Activated T-cell treated with anti-CD3 and anti-CD28 coated beads, Interleukin-2, amount 50 U/mL, for 24 hours (primary cell): ENCODE measurements at regions not wholly inside any gene's neighbourhood (a gene's known extent, or its start where the extent isn't known, plus 50 kb on each side); places are given as distances from the start of the nearest gene placed in this dataset.

Source experiments
- DNase-seq: peaks from one replicate; pipeline ENCODE4 v3.0.0-alpha.2; 2020
- H3K27ac Mint-ChIP-seq: 2 replicates; pipeline ENCODE4 v1.8.0; 2020; ENCODE audit warnings: mild to moderate bottlenecking, mixed read lengths
- H3K27me3 Mint-ChIP-seq: 2 replicates; pipeline ENCODE4 v1.8.0; 2020; ENCODE audit warnings: mixed read lengths
- H3K36me3 Mint-ChIP-seq: 2 replicates; pipeline ENCODE4 v1.8.0; 2020; ENCODE audit warnings: low read depth, mixed read lengths
- H3K4me1 Mint-ChIP-seq: 2 replicates; pipeline ENCODE4 v1.8.0; 2020; ENCODE audit warnings: low read depth, mixed read lengths
- H3K4me3 Mint-ChIP-seq: 2 replicates; pipeline ENCODE4 v1.8.0; 2020; ENCODE audit warnings: mild to moderate bottlenecking, moderate library complexity, mixed read lengths
- H3K9me3 Mint-ChIP-seq: 2 replicates; pipeline ENCODE4 v1.8.0; 2020; ENCODE audit warnings: mixed read lengths

- Mint-ChIP-seq H3K36me3 (no peaks in the 10 kb centered on the region), H3K27ac (no peak overlapping the region), H3K4me3 (no peak overlapping the region), H3K27me3 (no peaks in the 10 kb centered on the region), H3K9me3 (peaks cover 11% of the 10 kb centered on the region), H3K4me1 (no peaks in the 10 kb centered on the region)
- DNase-seq, result no peak
Measured at GRCh38 chr18:41227993-41228392, 727.0 kb upstream of the PIK3C3 start.

- Mint-ChIP-seq H3K27me3 (no peaks in the 10 kb centered on the region), H3K4me3 (no peak overlapping the region), H3K4me1 (no peaks in the 10 kb centered on the region), H3K27ac (no peak overlapping the region), H3K36me3 (no peaks in the 10 kb centered on the region), H3K9me3 (peaks cover 20% of the 10 kb centered on the region)
- no peak for DNase-seq
Measured at GRCh38 chr18:41226911-41227310, 728.1 kb upstream of the PIK3C3 start.

GRCh38 chr18:41226186-41226585 lies 728.8 kb upstream of the PIK3C3 start:
- Mint-ChIP-seq H3K36me3 (no peaks in the 10 kb centered on the region), H3K4me3 (no peak overlapping the region), H3K9me3 (peaks cover 20% of the 10 kb centered on the region), H3K27ac (no peak overlapping the region), H3K4me1 (no peaks in the 10 kb centered on the region), H3K27me3 (no peaks in the 10 kb centered on the region)
- no peak for DNase-seq

DNA sequence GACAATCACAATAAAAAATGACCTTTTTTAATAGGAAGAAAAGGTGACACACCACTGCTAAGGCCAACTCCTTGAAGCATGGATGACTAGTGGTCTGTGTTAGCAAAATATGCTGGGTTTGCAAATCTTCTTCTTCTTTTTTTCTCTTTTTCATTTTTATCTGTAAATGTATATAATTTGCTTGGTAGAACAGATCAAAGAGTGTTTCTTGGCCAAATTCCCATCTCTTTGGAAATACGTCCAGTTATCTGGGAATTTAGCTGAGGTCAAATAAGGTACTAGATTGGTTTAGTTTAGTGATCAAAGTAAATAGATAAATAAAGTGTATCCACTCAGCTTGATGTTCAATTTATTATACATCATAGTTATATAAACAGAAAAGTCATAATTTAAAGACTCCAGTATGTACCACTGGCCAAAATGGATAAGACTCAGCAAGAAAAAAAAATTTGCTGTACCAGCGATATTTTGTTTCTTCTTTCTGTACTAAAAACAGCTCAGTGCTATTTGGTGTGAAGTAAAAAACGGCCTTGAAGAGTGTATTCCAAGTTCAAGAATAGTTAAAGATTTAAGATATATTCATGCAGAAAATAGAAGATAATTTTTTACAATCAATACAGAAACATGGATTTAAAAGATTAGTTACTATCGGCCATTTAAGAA lies 738.6 kb upstream of the PIK3C3 start:
- DNase-seq, result no peak
- Mint-ChIP-seq H3K27me3 (no peaks in the 10 kb centered on the region), H3K4me1 (no peaks in the 10 kb centered on the region), H3K27ac (no peak overlapping the region), H3K36me3 (no peaks in the 10 kb centered on the region), H3K9me3 (peaks cover 13% of the 10 kb centered on the region), H3K4me3 (no peak overlapping the region)

DNA sequence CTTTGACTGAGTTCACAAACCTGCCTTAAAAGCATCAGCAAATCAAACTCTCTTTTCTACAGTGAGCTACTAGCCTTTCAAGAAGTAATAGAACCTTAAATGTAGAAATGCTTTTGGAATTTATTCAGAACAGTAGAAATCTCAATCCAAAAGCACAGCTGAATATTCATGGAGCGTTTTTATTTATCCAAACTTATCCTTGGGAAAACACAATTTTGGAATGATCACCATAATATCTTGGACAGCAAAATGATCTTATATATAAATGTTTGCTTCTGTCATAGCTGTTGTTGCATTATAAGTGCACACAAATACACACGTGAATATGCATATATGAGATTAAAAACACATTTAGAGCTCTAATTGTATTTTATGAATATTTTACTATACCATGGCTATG lies 747.3 kb upstream of the PIK3C3 start:
- Mint-ChIP-seq H3K27ac (no peak overlapping the region), H3K4me1 (no peaks in the 10 kb centered on the region), H3K4me3 (no peak overlapping the region), H3K36me3 (no peaks in the 10 kb centered on the region), H3K27me3 (no peaks in the 10 kb centered on the region), H3K9me3 (peaks cover 17% of the 10 kb centered on the region)
- DNase-seq, result no peak

DNA sequence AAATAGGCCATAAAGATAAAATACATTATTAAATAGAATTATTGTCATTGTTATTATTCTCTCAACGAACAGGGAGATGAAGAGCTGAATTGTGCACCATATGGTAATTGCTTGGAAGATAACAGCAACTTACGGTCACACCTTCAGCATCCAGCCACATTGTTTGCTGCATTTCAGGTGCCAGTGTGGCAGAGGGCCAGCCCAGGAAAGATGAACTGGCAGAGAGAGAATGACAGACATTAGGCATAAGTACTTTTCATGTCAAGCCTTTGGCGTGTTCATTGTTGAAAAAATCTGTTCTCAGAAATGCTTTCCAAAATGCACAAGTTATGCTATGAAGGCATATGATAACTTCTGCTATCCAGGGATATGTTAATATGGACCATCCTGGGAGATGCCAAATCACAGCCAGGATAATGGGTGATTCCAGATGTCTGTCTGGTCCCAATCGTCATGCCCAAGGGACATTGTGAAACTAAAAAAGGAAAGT lies 748.6 kb upstream of the PIK3C3 start:
- no peaks in the 10 kb centered on the region for H3K27me3 Mint-ChIP-seq

DNA sequence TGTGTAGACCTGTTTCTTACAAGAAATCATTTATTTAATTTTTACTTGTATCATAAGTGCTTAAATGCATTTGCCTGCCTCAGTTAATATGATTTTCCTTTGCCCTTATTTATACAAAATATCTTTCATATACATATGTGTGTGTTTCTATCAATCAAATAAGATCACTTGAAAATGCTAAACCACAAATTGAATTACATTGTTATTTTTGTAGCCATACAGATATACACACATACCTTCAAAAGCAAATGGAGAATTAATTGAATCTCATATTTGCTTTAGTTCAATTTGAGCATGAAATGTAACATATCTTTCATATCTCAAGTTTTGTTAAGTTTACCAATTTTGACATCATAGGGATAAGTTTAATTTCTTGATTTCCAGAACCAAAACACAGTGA lies 755.8 kb upstream of the PIK3C3 start:
- no peak for DNase-seq
- Mint-ChIP-seq H3K27ac (no peak overlapping the region), H3K4me3 (no peak overlapping the region), H3K36me3 (no peaks in the 10 kb centered on the region), H3K9me3 (peaks cover 10% of the 10 kb centered on the region), H3K4me1 (no peaks in the 10 kb centered on the region), H3K27me3 (no peaks in the 10 kb centered on the region)

More for the DNA sequence above, 748.6 kb upstream of the PIK3C3 start:
- no peaks in the 10 kb centered on the region for H3K36me3 Mint-ChIP-seq
- H3K4me3 Mint-ChIP-seq, result no peak overlapping the region
- no peak overlapping the region for H3K27ac Mint-ChIP-seq
- no peaks in the 10 kb centered on the region for H3K4me1 Mint-ChIP-seq
- H3K9me3 Mint-ChIP-seq, result peaks cover 12% of the 10 kb centered on the region
- no peak for DNase-seq

DNA sequence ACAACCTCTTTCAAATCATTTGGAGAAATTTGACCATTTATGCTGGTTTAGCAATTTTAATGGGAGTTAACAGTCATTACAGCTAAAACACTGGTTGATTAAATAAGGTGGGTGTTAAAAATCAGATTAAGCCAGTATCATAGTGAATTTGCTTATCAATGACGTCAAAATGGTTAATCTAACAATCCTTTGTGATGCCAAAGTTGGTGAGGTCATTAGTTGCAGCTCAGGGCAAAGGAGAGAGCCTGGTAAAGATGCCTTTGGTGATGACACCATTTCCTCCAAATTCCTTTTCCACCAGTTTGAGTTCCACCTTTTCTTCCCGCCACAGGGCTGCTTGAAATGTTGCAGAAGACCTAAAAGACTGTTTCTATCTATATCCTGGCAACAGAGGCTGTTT lies 757.1 kb upstream of the PIK3C3 start:
- no peak overlapping the region for H3K27ac Mint-ChIP-seq
- no peak overlapping the region for H3K4me3 Mint-ChIP-seq
- no peaks in the 10 kb centered on the region for H3K27me3 Mint-ChIP-seq
- H3K4me1 Mint-ChIP-seq, result no peaks in the 10 kb centered on the region
- no peak for DNase-seq
- no peaks in the 10 kb centered on the region for H3K36me3 Mint-ChIP-seq
- peaks cover 13% of the 10 kb centered on the region for H3K9me3 Mint-ChIP-seq

- no peak overlapping the region for H3K27ac Mint-ChIP-seq
- H3K4me1 Mint-ChIP-seq, result no peaks in the 10 kb centered on the region
- no peaks in the 10 kb centered on the region for H3K27me3 Mint-ChIP-seq
- DNase-seq, result no peak
- H3K4me3 Mint-ChIP-seq, result no peak overlapping the region
- peaks cover 3% of the 10 kb centered on the region for H3K9me3 Mint-ChIP-seq
- H3K36me3 Mint-ChIP-seq, result no peaks in the 10 kb centered on the region
Measured at GRCh38 chr18:41170346-41170745, 784.7 kb upstream of the PIK3C3 start.

- Mint-ChIP-seq H3K9me3 (peaks cover 12% of the 10 kb centered on the region), H3K27ac (no peak overlapping the region), H3K27me3 (no peaks in the 10 kb centered on the region), H3K4me1 (no peaks in the 10 kb centered on the region), H3K4me3 (no peak overlapping the region), H3K36me3 (no peaks in the 10 kb centered on the region)
- DNase-seq, result no peak
Measured at GRCh38 chr18:41165625-41166024, 789.4 kb upstream of the PIK3C3 start.

DNA sequence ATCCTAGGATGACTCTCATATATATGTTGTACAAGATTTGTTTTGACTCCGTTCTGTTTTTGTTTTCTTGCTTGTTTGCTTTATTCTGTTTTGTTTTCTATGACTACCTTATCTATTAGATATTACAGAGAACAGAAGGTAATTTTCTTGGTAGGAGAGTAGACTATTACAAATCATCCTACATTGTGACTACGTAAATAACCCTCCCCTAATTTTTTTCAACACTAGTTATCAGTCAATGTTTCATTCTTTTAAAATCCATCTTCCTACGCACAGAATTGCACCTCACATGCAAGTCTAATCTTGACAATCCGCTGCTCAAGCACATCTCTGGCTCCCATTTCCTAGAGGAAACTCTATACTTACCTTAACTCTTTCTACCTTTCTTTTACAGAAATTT lies 792.3 kb upstream of the PIK3C3 start:
- H3K36me3 Mint-ChIP-seq, result no peaks in the 10 kb centered on the region
- no peaks in the 10 kb centered on the region for H3K27me3 Mint-ChIP-seq
- peaks cover 12% of the 10 kb centered on the region for H3K9me3 Mint-ChIP-seq
- no peak overlapping the region for H3K4me3 Mint-ChIP-seq
- H3K4me1 Mint-ChIP-seq, result no peaks in the 10 kb centered on the region
- no peak overlapping the region for H3K27ac Mint-ChIP-seq
- no peak for DNase-seq

DNA sequence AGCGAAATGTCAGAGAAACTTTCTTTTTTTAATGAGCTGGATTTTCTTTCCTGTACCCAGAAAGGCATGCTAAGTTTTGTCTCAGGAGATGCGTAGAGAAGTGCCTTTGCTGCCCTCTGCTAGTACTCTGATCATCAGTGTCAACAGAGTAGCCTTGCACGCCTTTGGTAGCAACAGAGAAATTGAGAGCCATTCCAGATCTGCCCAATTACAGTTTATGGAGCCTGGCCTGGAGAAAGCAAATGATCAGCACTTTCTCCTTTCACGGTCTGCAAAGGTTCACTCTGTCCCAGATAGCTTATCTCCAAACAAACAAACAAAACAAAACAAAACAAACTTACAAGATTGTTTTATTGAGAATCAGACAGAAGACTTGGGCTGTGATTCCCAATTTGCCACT lies 792.8 kb upstream of the PIK3C3 start:
- H3K27me3 Mint-ChIP-seq, result no peaks in the 10 kb centered on the region
- DNase-seq, result no peak
- H3K9me3 Mint-ChIP-seq, result peaks cover 12% of the 10 kb centered on the region
- no peak overlapping the region for H3K4me3 Mint-ChIP-seq
- no peaks in the 10 kb centered on the region for H3K4me1 Mint-ChIP-seq
- no peaks in the 10 kb centered on the region for H3K36me3 Mint-ChIP-seq
- no peak overlapping the region for H3K27ac Mint-ChIP-seq

GRCh38 chr18:41155910-41156851 lies 798.9 kb upstream of the PIK3C3 start:
- Mint-ChIP-seq H3K27me3 (no peaks in the 10 kb centered on the region), H3K36me3 (no peaks in the 10 kb centered on the region), H3K9me3 (peaks cover 11% of the 10 kb centered on the region), H3K4me3 (no peak overlapping the region), H3K4me1 (no peaks in the 10 kb centered on the region), H3K27ac (no peak overlapping the region)
- DNase-seq, result no peak

DNA sequence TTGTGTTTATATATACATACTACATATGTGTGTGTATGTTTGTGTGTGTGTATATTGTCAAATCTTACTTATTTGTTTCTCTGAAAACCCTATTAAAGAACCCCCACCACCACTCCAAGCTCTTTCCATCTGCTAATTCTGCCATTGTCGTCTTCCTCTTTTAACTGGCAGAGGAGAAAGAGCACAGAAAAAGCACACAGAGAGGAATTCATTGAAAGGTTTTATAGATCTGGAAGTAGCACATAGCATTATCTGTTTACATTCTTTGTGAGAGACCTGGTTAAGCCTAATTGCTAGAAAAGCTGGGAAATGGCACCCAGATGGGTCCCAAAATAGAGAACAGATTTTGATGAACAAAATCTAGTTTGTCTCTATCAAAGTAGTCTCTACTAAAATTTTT lies 800.0 kb upstream of the PIK3C3 start:
- no peaks in the 10 kb centered on the region for H3K27me3 Mint-ChIP-seq
- no peak overlapping the region for H3K27ac Mint-ChIP-seq
- H3K4me3 Mint-ChIP-seq, result no peak overlapping the region
- no peaks in the 10 kb centered on the region for H3K4me1 Mint-ChIP-seq
- no peaks in the 10 kb centered on the region for H3K36me3 Mint-ChIP-seq
- peaks cover 16% of the 10 kb centered on the region for H3K9me3 Mint-ChIP-seq
- DNase-seq, result no peak

- Mint-ChIP-seq H3K9me3 (peaks cover 16% of the 10 kb centered on the region), H3K27ac (no peak overlapping the region), H3K4me3 (no peak overlapping the region), H3K27me3 (no peaks in the 10 kb centered on the region), H3K36me3 (no peaks in the 10 kb centered on the region), H3K4me1 (no peaks in the 10 kb centered on the region)
- no peak for DNase-seq
Measured at GRCh38 chr18:41153871-41154270, 801.2 kb upstream of the PIK3C3 start.
